Endodermal cell (in vitro differentiated cells): ENCODE measurements at regions not wholly inside any gene's neighbourhood (a gene's known extent, or its start where the extent isn't known, plus 50 kb on each side); places are given as distances from the start of the nearest gene placed in this dataset.

Source experiments
- DNase-seq: peaks from one replicate; pipeline ENCODE4 v3.0.0-alpha.2; 2017
- H3K27ac ChIP-seq: 2 replicates; pipeline ENCODE4 v1.5.1; 2013; ENCODE audit warnings: mild to moderate bottlenecking, low read depth, low read length, moderate library complexity
- H3K27me3 ChIP-seq: 2 replicates; pipeline ENCODE4 v1.6.1; 2013; ENCODE audit warnings: mild to moderate bottlenecking, low read length, moderate library complexity; ENCODE audit not compliant: insufficient read depth, control insufficient read depth, poor library complexity, severe bottlenecking
- H3K36me3 ChIP-seq: 2 replicates; pipeline ENCODE4 v1.7.0; 2013; ENCODE audit warnings: mild to moderate bottlenecking, low read length, moderate library complexity; ENCODE audit not compliant: control insufficient read depth, insufficient read depth
- H3K4me1 ChIP-seq: one replicate; pipeline ENCODE4 v1.7.0; 2013; ENCODE audit warnings: low read length; ENCODE audit not compliant: control insufficient read depth, insufficient read depth
- H3K4me3 ChIP-seq: 2 replicates; pipeline ENCODE4 v1.5.1; 2013; ENCODE audit warnings: mild to moderate bottlenecking, low read length, moderate library complexity
- H3K9ac ChIP-seq: 2 replicates; pipeline ENCODE4 v1.6.1; 2013; ENCODE audit warnings: mild to moderate bottlenecking, low read length, moderate library complexity; ENCODE audit not compliant: poor library complexity, severe bottlenecking; ENCODE audit errors: extremely low read depth
- H3K9me3 ChIP-seq: 2 replicates; pipeline ENCODE4 v1.6.1; 2013; ENCODE audit warnings: mild to moderate bottlenecking, low read length, moderate library complexity; ENCODE audit not compliant: control insufficient read depth
- H3K27ac Mint-ChIP-seq: 2 replicates; pipeline ENCODE4 v1.8.0; 2020; ENCODE audit warnings: mixed read lengths
- H3K27me3 Mint-ChIP-seq: 2 replicates; pipeline ENCODE4 v1.8.0; 2021; ENCODE audit warnings: mild to moderate bottlenecking, mixed read lengths; ENCODE audit not compliant: insufficient read depth
- H3K36me3 Mint-ChIP-seq: 2 replicates; pipeline ENCODE4 v1.8.0; 2020; ENCODE audit warnings: low read depth, mixed read lengths
- H3K4me1 Mint-ChIP-seq: 2 replicates; pipeline ENCODE4 v1.8.0; 2020; ENCODE audit warnings: mixed read lengths
- H3K4me3 Mint-ChIP-seq: 2 replicates; pipeline ENCODE4 v1.8.0; 2020; ENCODE audit warnings: mild to moderate bottlenecking, moderate library complexity, mixed read lengths
- H3K9me3 Mint-ChIP-seq: 2 replicates; pipeline ENCODE4 v1.8.0; 2020; ENCODE audit warnings: mild to moderate bottlenecking, mixed read lengths
- CTCF ChIP-seq: fragments of 200-600 bp; sonication (generic); conservative IDR thresholded peaks from 2 replicates; pipeline ENCODE4 v1.5.0; 2021; ENCODE audit warnings: antibody characterized with exemption, mild to moderate bottlenecking
- WGBS, 2 experiments: methylation state at CpG; one replicate each; pipeline versions ENCODE4 v1.1.5 to v1.1.7; 2013; ENCODE audit warnings: missing lambda C conversion rate in 2 of 2, mixed read lengths in 1 of 2; ENCODE audit not compliant: insufficient coverage in 1 of 2, insufficient read length in 1 of 2; 5-methylcytosine and 5-hydroxymethylcytosine counted together

DNA sequence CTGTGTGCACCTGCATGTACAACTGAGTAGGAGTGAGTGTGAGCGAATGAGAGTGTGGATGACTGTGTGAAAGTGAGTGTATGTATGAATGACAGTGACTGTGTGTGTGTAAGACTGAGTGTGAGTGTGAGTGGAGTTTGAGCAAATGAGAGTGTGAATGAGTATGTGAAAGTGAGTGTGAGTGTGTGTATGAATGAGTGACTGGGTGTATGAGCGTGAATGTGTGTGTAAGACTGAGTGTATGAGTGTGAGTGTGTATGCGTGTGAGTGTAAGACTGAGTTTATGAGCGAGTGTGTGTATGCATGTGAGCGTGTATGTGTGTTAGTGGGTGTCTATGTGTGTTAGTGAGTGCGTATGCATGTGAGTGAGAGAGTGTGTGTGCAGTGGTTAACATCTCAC, 220.8 kb downstream of the QKI start:
- H3K9me3 Mint-ChIP-seq: peaks cover 14% of the 10 kb centered on the region
- no peaks in the 10 kb centered on the region for H3K27me3 ChIP-seq
- H3K27ac ChIP-seq: no peak overlapping the region
- no peak for TF ChIP-seq CTCF
- H3K27ac Mint-ChIP-seq: no peak overlapping the region
- no peaks in the 10 kb centered on the region for H3K36me3 Mint-ChIP-seq
- H3K9ac ChIP-seq: no peak overlapping the region
- H3K4me1 Mint-ChIP-seq: no peaks in the 10 kb centered on the region
- 93 to 100% methylated on average over 3 to 6 of the region's 6 CpGs for WGBS, 2 experiments
- H3K4me3 ChIP-seq: no peak overlapping the region
- H3K4me3 Mint-ChIP-seq: no peak overlapping the region
- no peaks in the 10 kb centered on the region for H3K36me3 ChIP-seq
- peaks cover 12% of the 10 kb centered on the region for H3K9me3 ChIP-seq
- DNase-seq: no peak
- peaks cover 3% of the 10 kb centered on the region for H3K27me3 Mint-ChIP-seq
- no peaks in the 10 kb centered on the region for H3K4me1 ChIP-seq

DNA sequence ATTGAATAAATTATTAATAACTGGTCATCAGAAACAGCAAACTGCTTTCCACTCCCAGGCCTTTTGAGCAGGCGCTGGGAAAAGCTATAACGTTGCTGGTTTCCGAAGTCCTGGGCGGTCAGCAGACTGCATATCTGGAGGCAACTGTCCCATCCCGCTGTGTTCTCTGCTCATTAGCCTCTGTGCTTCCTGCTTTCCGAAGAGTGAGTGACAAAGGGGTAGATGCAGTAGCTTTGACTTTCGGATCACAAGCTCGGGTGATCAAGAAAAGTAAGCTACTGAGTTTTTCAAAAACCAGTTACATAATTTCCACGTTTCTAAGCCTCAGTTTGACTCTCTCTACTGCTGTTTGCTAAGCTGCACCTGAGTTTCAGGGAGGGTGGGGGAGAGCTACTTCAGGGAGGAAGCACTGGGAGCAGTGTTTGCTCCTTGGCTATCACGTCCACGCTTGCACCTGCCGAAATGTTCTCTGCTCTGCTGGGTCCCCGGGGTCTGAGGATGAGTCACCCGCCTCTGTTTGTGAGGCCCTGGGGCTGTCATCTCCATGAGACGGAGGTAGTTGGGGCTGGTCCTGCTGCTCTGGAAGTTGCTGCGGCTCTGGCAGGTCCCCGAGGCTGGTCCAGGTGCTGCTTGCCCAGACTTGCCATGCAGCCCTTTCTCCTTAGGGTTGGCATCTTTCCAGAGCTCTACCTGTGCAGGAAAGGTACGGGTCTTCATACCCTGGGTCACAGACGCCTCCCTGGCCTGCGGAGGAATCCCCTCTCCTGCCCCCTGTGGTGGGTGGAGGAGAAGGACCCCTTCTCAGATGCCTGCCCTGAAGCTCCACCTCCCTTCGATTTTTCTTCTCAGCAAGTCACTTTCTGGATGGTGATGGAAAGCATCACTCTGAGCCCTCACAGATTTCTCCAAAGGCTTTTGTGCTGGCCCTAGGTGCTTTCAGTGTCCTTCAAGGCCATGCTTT, 220.0 kb downstream of the QKI start:
- Mint-ChIP-seq H3K27ac (no peak overlapping the region), H3K9me3 (peaks cover 22% of the 10 kb centered on the region), H3K4me1 (no peaks in the 10 kb centered on the region), H3K4me3 (no peak overlapping the region), H3K36me3 (no peaks in the 10 kb centered on the region), H3K27me3 (peaks cover 7% of the 10 kb centered on the region)
- Histone ChIP-seq H3K9ac (no peak overlapping the region), H3K36me3 (no peaks in the 10 kb centered on the region), H3K9me3 (peaks cover 12% of the 10 kb centered on the region), H3K27me3 (no peaks in the 10 kb centered on the region), H3K4me3 (no peak overlapping the region), H3K27ac (no peak overlapping the region), H3K4me1 (no peaks in the 10 kb centered on the region)
- DNase-seq: peak; percentile 79
- 85 to 89% methylated on average over 15 to 21 of the region's 21 CpGs for WGBS, 2 experiments
- peak; percentile 39 for TF ChIP-seq CTCF

DNA sequence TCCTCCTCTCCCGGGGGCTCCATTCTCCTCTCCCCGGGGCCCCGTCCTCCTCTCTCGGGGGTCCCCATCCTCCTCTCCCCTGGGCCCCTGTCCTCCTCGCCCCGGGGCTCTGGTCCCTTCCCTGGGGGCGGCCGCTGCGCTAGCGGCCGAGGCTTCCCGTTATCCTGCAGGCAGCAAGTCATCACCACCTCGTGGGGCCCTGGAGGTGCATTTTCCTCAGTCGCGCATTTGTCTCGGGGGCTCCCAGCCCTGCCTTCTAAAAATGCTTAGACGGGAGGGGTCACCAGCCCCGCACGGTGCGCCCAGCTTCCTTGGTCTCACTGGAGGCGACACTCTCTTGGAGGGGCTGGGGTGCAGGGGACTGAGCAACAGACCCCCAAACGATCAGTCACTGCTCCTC, 216.5 kb downstream of the QKI start:
- TF ChIP-seq CTCF: no peak
- Mint-ChIP-seq H3K4me1 (no peaks in the 10 kb centered on the region), H3K36me3 (no peaks in the 10 kb centered on the region), H3K27ac (no peak overlapping the region), H3K9me3 (peaks cover 26% of the 10 kb centered on the region), H3K27me3 (peaks cover 7% of the 10 kb centered on the region), H3K4me3 (no peak overlapping the region)
- Histone ChIP-seq H3K27me3 (no peaks in the 10 kb centered on the region), H3K9me3 (peaks cover 12% of the 10 kb centered on the region), H3K27ac (no peak overlapping the region), H3K4me1 (no peaks in the 10 kb centered on the region), H3K4me3 (no peak overlapping the region), H3K36me3 (no peaks in the 10 kb centered on the region), H3K9ac (no peak overlapping the region)
- DNase-seq: no peak
- WGBS, 2 experiments: 93 to 100% methylated on average over 14 to 22 of the region's 22 CpGs
